Choroid plexus epithelial cell (primary cell): ENCODE measurements at regions not wholly inside any gene's neighbourhood (a gene's known extent, or its start where the extent isn't known, plus 50 kb on each side); places are given as distances from the start of the nearest gene placed in this dataset.
"Not testable (repeated sequence)": the region's sequence is repeated elsewhere in the genome, so short reads cannot be mapped to it uniquely, and the experiment has no call there.

Source experiments
- DNase-seq: peaks from one replicate; pipeline ENCODE4 v3.0.0-alpha.2; 2010; ENCODE audit warnings: low read depth
- H3K4me3 ChIP-seq: 2 replicates; pipeline ENCODE4 v1.5.1; 2011; ENCODE audit warnings: low read depth, mild to moderate bottlenecking, control low read depth, low read length, moderate library complexity
- TF ChIP-seq, protein P1 (sequence below): conservative IDR thresholded peaks from 2 replicates; pipeline ENCODE4 v1.5.1; 2011; ENCODE audit warnings: low read depth, mild to moderate bottlenecking, control low read depth, inconsistent platforms, low read length, moderate library complexity

DNA sequence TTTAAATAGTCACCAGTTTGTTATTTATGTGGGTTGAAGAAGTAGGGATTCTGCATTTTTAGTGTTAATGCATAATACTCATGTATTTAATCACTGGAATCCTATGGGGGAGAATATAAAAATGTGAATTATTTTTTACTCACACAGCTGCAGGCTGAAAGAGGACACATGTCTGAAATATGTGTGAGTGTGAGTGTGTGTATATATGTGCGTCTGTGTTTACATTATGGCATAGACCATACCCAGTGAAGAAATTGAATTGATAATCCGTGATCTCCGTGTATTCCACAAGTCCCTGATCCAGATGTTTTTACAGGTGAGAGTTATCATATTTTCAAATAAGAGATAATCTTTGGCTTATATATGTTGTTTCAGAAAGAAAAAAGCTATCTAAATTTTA, 225.3 kb downstream of the ICOS start:
- TF ChIP-seq, protein P1, sequence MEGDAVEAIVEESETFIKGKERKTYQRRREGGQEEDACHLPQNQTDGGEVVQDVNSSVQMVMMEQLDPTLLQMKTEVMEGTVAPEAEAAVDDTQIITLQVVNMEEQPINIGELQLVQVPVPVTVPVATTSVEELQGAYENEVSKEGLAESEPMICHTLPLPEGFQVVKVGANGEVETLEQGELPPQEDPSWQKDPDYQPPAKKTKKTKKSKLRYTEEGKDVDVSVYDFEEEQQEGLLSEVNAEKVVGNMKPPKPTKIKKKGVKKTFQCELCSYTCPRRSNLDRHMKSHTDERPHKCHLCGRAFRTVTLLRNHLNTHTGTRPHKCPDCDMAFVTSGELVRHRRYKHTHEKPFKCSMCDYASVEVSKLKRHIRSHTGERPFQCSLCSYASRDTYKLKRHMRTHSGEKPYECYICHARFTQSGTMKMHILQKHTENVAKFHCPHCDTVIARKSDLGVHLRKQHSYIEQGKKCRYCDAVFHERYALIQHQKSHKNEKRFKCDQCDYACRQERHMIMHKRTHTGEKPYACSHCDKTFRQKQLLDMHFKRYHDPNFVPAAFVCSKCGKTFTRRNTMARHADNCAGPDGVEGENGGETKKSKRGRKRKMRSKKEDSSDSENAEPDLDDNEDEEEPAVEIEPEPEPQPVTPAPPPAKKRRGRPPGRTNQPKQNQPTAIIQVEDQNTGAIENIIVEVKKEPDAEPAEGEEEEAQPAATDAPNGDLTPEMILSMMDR: no peak
- H3K4me3 ChIP-seq: no peak overlapping the region
- DNase-seq: no peak

DNA sequence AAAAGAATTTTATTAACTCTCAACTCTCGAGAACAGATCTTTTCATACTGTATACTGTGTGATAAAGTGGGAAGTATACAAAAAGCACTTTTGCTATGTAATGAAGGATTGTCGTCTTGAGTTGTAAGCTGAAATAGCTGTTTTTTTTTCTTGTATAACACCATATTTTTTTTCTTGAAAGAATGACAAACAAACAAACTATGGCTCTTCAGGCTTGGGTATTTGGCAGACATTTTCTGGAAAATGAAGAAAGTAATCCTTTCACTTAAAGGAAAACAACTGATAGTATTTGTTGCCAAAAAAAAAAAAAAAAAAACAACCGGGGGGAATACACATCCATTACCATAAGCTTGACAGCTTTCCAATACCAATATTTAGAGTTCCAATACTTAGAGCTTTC, 230.4 kb downstream of the ICOS start:
- TF ChIP-seq, protein P1: no peak
- DNase-seq: no peak
- no peak overlapping the region for H3K4me3 ChIP-seq

DNA sequence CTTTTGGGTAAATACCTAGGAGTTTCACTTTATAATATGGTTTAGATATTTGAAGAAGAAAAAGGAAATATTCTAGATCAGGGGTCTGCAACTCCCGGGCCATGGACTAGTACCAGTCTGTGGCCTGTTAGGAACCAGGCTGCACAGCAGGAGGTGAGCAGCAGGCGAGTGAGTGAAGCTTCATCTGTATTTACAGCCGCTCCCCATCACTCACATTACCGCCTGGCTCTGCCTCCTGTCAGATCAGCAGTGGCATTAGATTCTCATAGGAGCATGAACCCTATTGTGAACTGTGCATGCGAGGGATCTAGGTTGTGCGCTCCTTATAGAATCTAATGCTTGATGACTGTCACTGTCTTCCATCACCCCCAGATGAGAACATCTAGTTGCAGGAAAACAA, 231.1 kb downstream of the ICOS start:
- DNase-seq, H3K4me3 ChIP-seq: not testable (repeated sequence)

DNA sequence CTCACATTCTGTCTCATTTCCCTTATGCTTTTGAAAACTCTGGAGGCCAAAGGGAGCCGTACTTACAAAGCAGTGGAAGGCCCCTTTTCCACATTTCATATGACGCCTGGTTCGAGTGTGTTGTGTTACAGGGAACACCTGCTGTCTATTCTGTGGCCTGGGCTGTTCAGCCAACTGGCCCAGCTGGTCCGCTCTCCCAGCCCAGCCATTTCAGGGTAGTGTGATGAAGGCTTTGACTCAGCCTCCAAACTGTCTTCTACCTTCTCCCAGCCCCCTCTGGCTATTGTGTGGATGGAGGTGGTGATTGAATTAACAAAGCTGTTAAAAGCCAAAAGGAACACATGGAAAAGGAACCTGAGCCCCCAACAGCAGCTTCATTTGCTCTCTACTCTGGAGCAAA, 233.8 kb downstream of the ICOS start:
- TF ChIP-seq, protein P1: no peak
- DNase-seq: no peak
- no peak overlapping the region for H3K4me3 ChIP-seq

DNA sequence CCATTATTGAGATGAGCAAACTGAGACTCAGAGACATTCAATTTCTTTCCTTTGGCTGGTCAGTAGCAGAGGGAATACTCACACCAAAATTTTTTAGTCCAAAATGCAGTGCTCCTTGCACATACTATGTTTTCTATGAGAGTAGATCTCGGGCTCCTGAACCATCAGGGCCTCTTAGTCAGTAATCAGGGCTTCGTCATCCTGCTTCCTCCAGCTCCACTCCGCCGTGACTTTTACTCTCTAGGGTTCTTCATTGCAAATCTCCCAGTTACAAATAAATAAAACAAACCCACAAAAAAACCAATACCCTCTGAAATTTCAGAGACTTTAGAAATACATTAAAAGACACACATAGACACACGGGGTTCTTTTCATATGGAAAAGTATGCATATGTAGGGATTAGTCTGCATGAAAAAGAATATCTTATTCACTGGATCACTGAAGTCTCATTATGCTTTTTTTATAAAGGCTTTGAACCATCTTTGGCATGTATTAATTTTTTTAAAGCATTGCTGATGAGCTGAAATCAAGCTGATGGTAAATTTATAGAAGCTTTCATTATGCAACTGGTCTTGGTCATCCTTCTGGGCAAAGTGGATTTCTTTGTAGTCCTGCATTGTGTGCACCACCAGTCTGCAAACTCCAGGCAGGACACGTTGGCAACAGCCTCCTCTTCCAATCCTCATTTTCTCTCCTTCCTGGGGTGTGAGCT, 235.0 kb downstream of the ICOS start:
- TF ChIP-seq, protein P1: no peak
- H3K4me3 ChIP-seq: no peak overlapping the region
- DNase-seq: no peak

DNA sequence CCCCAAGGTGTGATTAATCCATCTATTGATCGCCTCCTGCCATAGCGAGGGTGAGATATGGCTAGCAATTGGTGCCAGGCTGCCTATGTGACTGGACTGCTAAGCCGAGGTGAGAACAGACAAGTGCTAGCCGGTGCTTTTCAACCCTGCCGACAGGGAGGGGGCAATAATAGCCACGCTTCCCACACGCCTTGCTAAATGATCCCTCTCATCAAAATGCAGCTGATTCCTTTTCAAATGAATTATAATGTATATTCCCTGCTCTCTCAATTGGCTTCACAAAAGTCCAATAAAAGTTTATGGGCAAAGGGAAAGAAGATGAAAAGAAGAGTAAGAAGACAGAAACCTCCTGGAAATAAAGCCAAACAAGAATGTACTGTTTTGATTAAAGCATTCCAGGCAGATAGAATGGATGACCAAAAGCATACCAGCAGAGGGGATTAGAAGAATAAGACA, 235.6 kb downstream of the ICOS start:
- TF ChIP-seq, protein P1: no peak
- DNase-seq: no peak
- no peak overlapping the region for H3K4me3 ChIP-seq

DNA sequence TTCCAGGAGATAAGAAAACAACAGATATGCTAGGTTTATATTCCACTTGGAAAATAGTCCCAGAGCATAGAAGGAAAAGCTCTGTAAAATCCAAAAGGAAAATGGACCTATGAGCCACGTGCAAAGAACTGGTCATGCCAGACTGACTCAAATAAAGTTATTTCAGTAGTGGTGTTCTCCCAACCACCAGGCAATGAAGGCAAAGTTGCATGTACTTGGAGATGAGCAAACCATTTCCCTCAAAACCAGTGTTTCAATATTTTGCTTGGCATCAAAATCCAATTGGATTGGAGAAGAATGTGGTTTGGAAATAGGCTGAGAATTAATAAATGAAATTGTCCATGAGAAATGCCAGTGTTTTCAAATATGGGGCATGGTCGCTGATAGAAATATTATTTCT, 237.5 kb downstream of the ICOS start:
- no peak overlapping the region for H3K4me3 ChIP-seq
- TF ChIP-seq, protein P1: no peak
- no peak for DNase-seq
